ENCODE measurements at regions not wholly inside any gene's neighbourhood (a gene's known extent, or its start where the extent isn't known, plus 50 kb on each side); places are given as distances from the start of the nearest gene placed in this dataset.

DNA sequence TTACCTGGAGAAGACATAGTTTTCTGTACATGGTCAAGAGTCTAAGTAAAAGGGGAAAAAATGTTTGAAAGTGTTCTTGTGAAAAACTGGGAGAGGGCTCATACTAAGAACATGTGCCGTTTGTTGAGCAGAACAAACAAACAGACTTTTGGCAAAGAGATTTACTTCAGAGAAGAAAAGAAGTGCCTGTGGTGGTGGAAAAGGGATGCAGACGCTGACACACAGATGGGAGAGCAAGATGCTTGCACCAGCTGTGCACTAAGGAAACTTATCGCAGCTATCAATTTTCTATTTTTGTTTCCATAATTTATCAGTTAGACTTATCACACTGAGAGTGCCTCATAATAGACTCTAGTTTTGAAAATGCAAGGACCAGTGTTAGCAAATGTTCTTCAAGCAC is 259.6 kb upstream of the PDZRN3 start:
- ATAC-seq, result no peak
- POLR2A ChIA-PET, result no interaction called here

DNA sequence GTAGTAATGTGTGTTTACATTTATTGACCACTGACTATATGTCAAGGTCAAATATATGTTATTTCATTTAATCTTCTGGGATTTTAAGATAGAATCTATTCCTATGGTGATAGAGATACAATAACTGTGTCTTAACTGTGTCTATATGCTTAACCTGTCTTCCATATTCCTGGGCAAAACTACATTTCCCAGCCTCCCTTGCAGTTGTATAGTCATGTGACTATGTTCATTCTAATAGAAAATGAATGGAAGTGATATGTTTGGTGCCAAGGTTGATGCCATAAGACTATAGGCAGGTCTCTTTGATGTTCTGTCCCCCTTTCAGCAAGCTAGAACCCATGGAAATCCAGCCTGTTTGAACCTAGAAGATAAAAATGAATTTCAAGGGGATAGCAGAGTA is 258.8 kb upstream of the PDZRN3 start:
- ATAC-seq, result no peak
- Mint-ChIP-seq H3K27ac (no peak overlapping the region), H3K9me3 (peaks cover 0 to 18% (median 5%) of the 10 kb centered on the region in 11 donors)

More for the DNA sequence above, 259.6 kb upstream of the PDZRN3 start:
- no peak overlapping the region for H3K27ac Mint-ChIP-seq
- no peak overlapping the region for H3K27ac ChIP-seq (ENCODE audit: low read depth, low read length)
- H3K9me3 Mint-ChIP-seq, result peaks cover under 1 to 17% (median 5%) of the 10 kb centered on the region in 11 donors
- peaks cover 0 to 7% (median 0%) of the 10 kb centered on the region in 5 donors for H3K36me3 Mint-ChIP-seq
- no peaks in the 10 kb centered on the region for H3K4me1 ChIP-seq (ENCODE audit: control insufficient read depth in 2 of 2, insufficient read depth in 2 of 2, low read length in 2 of 2)
- H3K27me3 Mint-ChIP-seq, result no peaks in the 10 kb centered on the region
- H3K4me1 Mint-ChIP-seq, result no peaks in the 10 kb centered on the region
- H3K4me3 ChIP-seq (ENCODE audit: low read length), result no peak overlapping the region
- DNase-seq, result no peak
- no peaks in the 10 kb centered on the region for H3K36me3 ChIP-seq (ENCODE audit: control insufficient read depth in 2 of 3, insufficient read depth in 3 of 3, low read length in 3 of 3)
- H3K9me3 ChIP-seq (ENCODE audit: control insufficient read depth in 2 of 3, low read length in 3 of 3), result no peaks in the 10 kb centered on the region
- no peak overlapping the region for H3K4me3 Mint-ChIP-seq
- H3K27me3 ChIP-seq (ENCODE audit: control insufficient read depth in 2 of 2, insufficient read depth in 2 of 2, low read length in 2 of 2), result no peaks in the 10 kb centered on the region
- intact Hi-C loops (cut with micrococcal nuclease), result no loop called here
- CTCF ChIA-PET, result no interaction called here

DNA sequence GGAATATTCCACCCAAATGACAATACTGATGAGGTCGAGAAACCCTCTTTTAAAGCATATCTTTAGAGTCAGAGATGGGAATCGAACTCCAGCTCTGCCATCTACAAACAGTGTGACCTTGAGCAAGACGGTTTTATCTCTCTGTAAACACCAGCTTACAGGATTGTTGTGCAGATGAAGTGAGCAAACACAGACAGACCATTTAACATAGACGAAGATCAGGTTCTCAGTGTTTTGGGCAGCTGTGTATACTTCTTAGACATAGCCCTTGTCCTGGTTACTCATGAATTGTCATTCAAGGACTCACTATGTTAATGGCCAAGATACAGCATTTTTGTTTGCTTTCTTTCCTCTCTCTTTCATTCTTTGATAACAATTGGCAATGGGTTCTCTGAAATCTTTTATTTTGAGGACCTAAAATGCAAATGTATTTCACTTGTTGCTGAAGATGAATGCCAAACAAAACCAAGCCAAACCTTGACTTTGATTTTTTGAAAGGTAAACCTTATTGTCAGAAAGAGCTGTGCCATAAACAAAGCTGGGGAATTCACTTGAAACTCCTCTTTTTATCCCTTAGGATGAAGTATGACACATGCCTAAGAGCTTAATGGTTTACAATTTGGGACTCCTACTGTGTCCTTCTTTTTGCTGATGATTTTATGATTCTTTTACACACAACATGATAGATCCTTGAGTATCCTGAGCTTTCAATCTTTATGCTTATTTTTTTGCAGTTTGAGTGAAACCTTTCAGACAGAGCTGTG is 250.0 kb upstream of the PDZRN3 start:
- ChIA-PET CTCF (no interaction called here), POLR2A (no interaction called here)
- peaks cover 0 to 18% (median 8%) of the 10 kb centered on the region in 11 donors for H3K9me3 Mint-ChIP-seq
- intact Hi-C loops (cut with micrococcal nuclease), result no loop called here
- H3K36me3 ChIP-seq (ENCODE audit: control insufficient read depth in 2 of 3, insufficient read depth in 3 of 3, low read length in 3 of 3), result no peaks in the 10 kb centered on the region
- no peak overlapping the region for H3K4me3 Mint-ChIP-seq
- no peak for DNase-seq
- no peak overlapping the region for H3K4me3 ChIP-seq (ENCODE audit: low read length)
- no peaks in the 10 kb centered on the region for H3K27me3 Mint-ChIP-seq
- H3K27ac ChIP-seq (ENCODE audit: low read depth, low read length), result no peak overlapping the region
- ATAC-seq, result no peak
- H3K27me3 ChIP-seq (ENCODE audit: control insufficient read depth in 2 of 2, insufficient read depth in 2 of 2, low read length in 2 of 2), result no peaks in the 10 kb centered on the region
- H3K4me1 ChIP-seq (ENCODE audit: control insufficient read depth in 2 of 2, insufficient read depth in 2 of 2, low read length in 2 of 2), result no peaks in the 10 kb centered on the region
- no peaks in the 10 kb centered on the region for H3K4me1 Mint-ChIP-seq
- peaks cover 0 to 1% (median 0%) of the 10 kb centered on the region in 5 donors for H3K36me3 Mint-ChIP-seq
- H3K27ac Mint-ChIP-seq, result no peak overlapping the region
- H3K9me3 ChIP-seq (ENCODE audit: control insufficient read depth in 2 of 3, low read length in 3 of 3), result no peaks in the 10 kb centered on the region

More for the DNA sequence above, 258.8 kb upstream of the PDZRN3 start:
- POLR2A ChIA-PET, result no interaction called here
- Mint-ChIP-seq H3K4me1 (no peaks in the 10 kb centered on the region), H3K27me3 (no peaks in the 10 kb centered on the region), H3K36me3 (peaks cover 0 to 7% (median 0%) of the 10 kb centered on the region in 5 donors), H3K4me3 (no peak overlapping the region)
- Histone ChIP-seq H3K36me3 (ENCODE audit: control insufficient read depth in 2 of 3, insufficient read depth in 3 of 3, low read length in 3 of 3) (no peaks in the 10 kb centered on the region), H3K9me3 (ENCODE audit: control insufficient read depth in 2 of 3, low read length in 3 of 3) (no peaks in the 10 kb centered on the region), H3K4me3 (ENCODE audit: low read length) (no peak overlapping the region), H3K27me3 (ENCODE audit: control insufficient read depth in 2 of 2, insufficient read depth in 2 of 2, low read length in 2 of 2) (no peaks in the 10 kb centered on the region), H3K27ac (ENCODE audit: low read depth, low read length) (no peak overlapping the region), H3K4me1 (ENCODE audit: control insufficient read depth in 2 of 2, insufficient read depth in 2 of 2, low read length in 2 of 2) (no peaks in the 10 kb centered on the region)
- CTCF ChIA-PET, result no interaction called here
- intact Hi-C loops (cut with micrococcal nuclease), result no loop called here
- DNase-seq, result no peak

DNA sequence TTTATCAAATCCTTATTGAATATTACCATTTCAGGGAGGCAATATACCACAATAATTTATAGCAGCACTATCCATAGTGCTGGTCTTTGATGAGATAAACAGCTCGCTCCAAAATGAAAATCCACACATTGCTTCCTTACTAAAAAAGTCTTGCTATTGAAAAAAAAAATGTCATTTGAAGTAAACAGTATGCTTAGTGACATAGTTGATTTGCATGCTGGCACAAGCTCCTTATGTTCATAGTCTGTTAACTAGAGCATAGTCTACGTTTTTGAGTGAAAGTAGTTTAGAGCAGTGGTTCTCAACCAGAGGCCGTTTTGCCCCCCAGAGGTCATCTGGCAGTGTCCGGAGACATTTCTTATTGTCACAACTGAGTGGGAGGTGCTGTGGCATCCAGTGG is 249.4 kb upstream of the PDZRN3 start:
- CTCF ChIA-PET, result no interaction called here
- Mint-ChIP-seq H3K4me1 (no peaks in the 10 kb centered on the region), H3K4me3 (no peak overlapping the region), H3K27me3 (no peaks in the 10 kb centered on the region), H3K9me3 (peaks cover 0 to 19% (median 9%) of the 10 kb centered on the region in 11 donors), H3K36me3 (no peaks in the 10 kb centered on the region), H3K27ac (no peak overlapping the region)
- ATAC-seq, result no peak
- Histone ChIP-seq H3K27me3 (ENCODE audit: control insufficient read depth in 2 of 2, insufficient read depth in 2 of 2, low read length in 2 of 2) (no peaks in the 10 kb centered on the region), H3K36me3 (ENCODE audit: control insufficient read depth in 2 of 3, insufficient read depth in 3 of 3, low read length in 3 of 3) (no peaks in the 10 kb centered on the region), H3K9me3 (ENCODE audit: control insufficient read depth in 2 of 3, low read length in 3 of 3) (no peaks in the 10 kb centered on the region), H3K4me1 (ENCODE audit: control insufficient read depth in 2 of 2, insufficient read depth in 2 of 2, low read length in 2 of 2) (no peaks in the 10 kb centered on the region), H3K27ac (ENCODE audit: low read depth, low read length) (no peak overlapping the region), H3K4me3 (ENCODE audit: low read length) (no peak overlapping the region)
- POLR2A ChIA-PET, result no interaction called here
- no peak for DNase-seq
- intact Hi-C loops (cut with micrococcal nuclease), result no loop called here

DNA sequence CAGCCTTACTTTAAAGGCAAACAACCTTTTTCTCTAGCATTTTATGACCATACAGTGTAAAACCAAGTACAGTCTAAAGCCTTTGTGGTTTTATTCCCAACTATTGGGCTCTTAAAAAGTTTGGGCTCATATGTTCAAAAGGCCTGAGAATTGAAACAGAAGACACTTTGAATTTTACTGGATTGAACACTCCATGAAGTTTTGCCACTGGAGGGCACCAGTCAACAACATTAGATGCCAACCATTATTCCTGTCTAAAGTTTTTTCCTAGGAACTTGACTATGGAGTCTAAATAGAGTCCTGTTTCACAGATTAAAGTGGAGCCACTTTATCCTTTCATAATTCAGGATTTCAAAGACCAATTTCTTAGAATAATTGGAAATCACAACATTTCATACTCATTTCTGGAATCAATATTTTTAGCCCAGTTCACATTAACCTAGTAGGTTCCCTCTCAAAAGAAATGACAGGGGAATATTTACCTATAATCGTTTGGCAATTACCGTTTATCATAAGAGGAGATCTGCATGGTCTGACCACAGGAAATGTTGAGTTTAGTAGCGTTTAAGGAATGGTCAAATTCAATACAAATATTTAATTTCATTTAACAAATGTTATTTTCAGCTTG is 244.1 kb upstream of the PDZRN3 start:
- H3K27me3 Mint-ChIP-seq, result no peaks in the 10 kb centered on the region
- H3K36me3 Mint-ChIP-seq, result no peaks in the 10 kb centered on the region
- no peak overlapping the region for H3K4me3 ChIP-seq (ENCODE audit: low read length)
- no peaks in the 10 kb centered on the region for H3K36me3 ChIP-seq (ENCODE audit: control insufficient read depth in 2 of 3, insufficient read depth in 3 of 3, low read length in 3 of 3)
- POLR2A ChIA-PET, result no interaction called here
- no peaks in the 10 kb centered on the region for H3K27me3 ChIP-seq (ENCODE audit: control insufficient read depth in 2 of 2, insufficient read depth in 2 of 2, low read length in 2 of 2)
- H3K27ac Mint-ChIP-seq, result no peak overlapping the region
- no peak overlapping the region for H3K4me3 Mint-ChIP-seq
- CTCF ChIA-PET, result no interaction called here
- no peak for ATAC-seq
- no peaks in the 10 kb centered on the region for H3K4me1 Mint-ChIP-seq
- H3K9me3 ChIP-seq (ENCODE audit: control insufficient read depth in 2 of 3, low read length in 3 of 3), result no peaks in the 10 kb centered on the region
- H3K9me3 Mint-ChIP-seq, result peaks cover 0 to 14% (median 5%) of the 10 kb centered on the region in 11 donors
- H3K4me1 ChIP-seq (ENCODE audit: control insufficient read depth in 2 of 2, insufficient read depth in 2 of 2, low read length in 2 of 2), result no peaks in the 10 kb centered on the region
- intact Hi-C loops (cut with micrococcal nuclease), result no loop called here
- no peak for DNase-seq
- H3K27ac ChIP-seq (ENCODE audit: low read depth, low read length), result no peak overlapping the region

DNA sequence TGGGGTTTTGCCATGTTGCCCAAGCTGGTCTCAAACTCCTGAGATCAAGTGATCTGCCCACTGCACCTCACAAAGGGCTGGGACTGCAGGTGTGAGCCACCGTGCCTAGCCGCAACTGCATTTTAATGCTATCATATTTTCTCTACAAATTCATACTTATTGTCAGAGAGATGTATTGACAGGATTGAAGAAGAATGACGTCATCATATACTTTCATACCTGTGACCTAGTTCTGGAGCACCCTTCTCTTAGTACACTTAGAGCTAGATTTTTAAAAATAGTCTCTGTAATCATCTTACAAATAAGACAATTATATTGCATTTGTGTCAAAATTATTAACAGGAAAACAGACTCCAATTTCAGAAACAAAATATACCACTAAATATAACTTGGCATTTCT is 242.8 kb upstream of the PDZRN3 start:
- H3K27me3 ChIP-seq (ENCODE audit: control insufficient read depth in 2 of 2, insufficient read depth in 2 of 2, low read length in 2 of 2), result no peaks in the 10 kb centered on the region
- H3K36me3 ChIP-seq (ENCODE audit: control insufficient read depth in 2 of 3, insufficient read depth in 3 of 3, low read length in 3 of 3), result no peaks in the 10 kb centered on the region
- H3K4me3 Mint-ChIP-seq, result no peak overlapping the region
- intact Hi-C loops (cut with micrococcal nuclease), result no loop called here
- no peaks in the 10 kb centered on the region for H3K27me3 Mint-ChIP-seq
- no peaks in the 10 kb centered on the region for H3K4me1 ChIP-seq (ENCODE audit: control insufficient read depth in 2 of 2, insufficient read depth in 2 of 2, low read length in 2 of 2)
- H3K9me3 ChIP-seq (ENCODE audit: control insufficient read depth in 2 of 3, low read length in 3 of 3), result no peaks in the 10 kb centered on the region
- CTCF ChIA-PET, result no interaction called here
- POLR2A ChIA-PET, result no interaction called here
- no peak overlapping the region for H3K27ac ChIP-seq (ENCODE audit: low read depth, low read length)
- ATAC-seq, result no peak
- no peaks in the 10 kb centered on the region for H3K4me1 Mint-ChIP-seq
- H3K4me3 ChIP-seq (ENCODE audit: low read length), result no peak overlapping the region
- DNase-seq, result no peak
- H3K27ac Mint-ChIP-seq, result no peak overlapping the region
- no peaks in the 10 kb centered on the region for H3K36me3 Mint-ChIP-seq
- peaks cover 0 to 14% (median 5%) of the 10 kb centered on the region in 11 donors for H3K9me3 Mint-ChIP-seq

DNA sequence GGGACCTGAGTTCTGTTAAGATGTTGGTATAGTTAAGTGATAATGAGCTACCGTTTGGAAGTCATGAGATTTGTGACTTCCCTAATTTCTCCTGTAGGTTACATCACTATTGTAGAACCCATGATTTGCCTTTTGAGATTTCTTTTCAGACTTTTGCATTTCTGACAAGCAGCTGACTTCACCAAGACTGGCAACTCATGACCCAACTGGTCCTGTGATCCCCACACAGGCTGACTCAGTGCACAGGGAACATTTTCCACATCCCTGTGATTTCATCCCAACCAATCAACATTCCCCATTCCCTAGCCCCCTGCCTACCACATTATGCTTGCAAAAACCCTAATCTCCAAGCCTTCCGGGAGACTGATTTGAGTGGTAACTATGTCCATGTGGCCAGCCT is 242.1 kb upstream of the PDZRN3 start:
- DNase-seq, result no peak
- intact Hi-C loops (cut with micrococcal nuclease), result no loop called here
- H3K27ac Mint-ChIP-seq, result no peak overlapping the region

More for the DNA sequence above, 242.1 kb upstream of the PDZRN3 start:
- no peak for ATAC-seq
- no peaks in the 10 kb centered on the region for H3K4me1 ChIP-seq (ENCODE audit: control insufficient read depth in 2 of 2, insufficient read depth in 2 of 2, low read length in 2 of 2)
- no peak overlapping the region for H3K27ac ChIP-seq (ENCODE audit: low read depth, low read length)
- no peak overlapping the region for H3K4me3 ChIP-seq (ENCODE audit: low read length)
- Mint-ChIP-seq H3K4me3 (no peak overlapping the region), H3K36me3 (no peaks in the 10 kb centered on the region), H3K4me1 (no peaks in the 10 kb centered on the region), H3K27me3 (no peaks in the 10 kb centered on the region), H3K9me3 (peaks cover 0 to 15% (median 5%) of the 10 kb centered on the region in 11 donors)
- H3K27me3 ChIP-seq (ENCODE audit: control insufficient read depth in 2 of 2, insufficient read depth in 2 of 2, low read length in 2 of 2), result no peaks in the 10 kb centered on the region
- no peaks in the 10 kb centered on the region for H3K9me3 ChIP-seq (ENCODE audit: control insufficient read depth in 2 of 3, low read length in 3 of 3)
- no peaks in the 10 kb centered on the region for H3K36me3 ChIP-seq (ENCODE audit: control insufficient read depth in 2 of 3, insufficient read depth in 3 of 3, low read length in 3 of 3)
- CTCF ChIA-PET, result no interaction called here
- POLR2A ChIA-PET, result no interaction called here

Measured in naive thymus-derived CD4-positive, alpha-beta T cell (primary cell).